ENCODE measurements at regions not wholly inside any gene's neighbourhood (a gene's known extent, or its start where the extent isn't known, plus 50 kb on each side); places are given as distances from the start of the nearest gene placed in this dataset.

- in situ Hi-C loops (cut with HindIII; ENCODE audit: low sequenced_read_pairs): no loop called here
Observed at GRCh38 chr4:54793856-54794422, 136.2 kb downstream of the KIT start.
